ENCODE measurements at regions not wholly inside any gene's neighbourhood (a gene's known extent, or its start where the extent isn't known, plus 50 kb on each side); places are given as distances from the start of the nearest gene placed in this dataset.
"Not testable (repeated sequence)": the region's sequence is repeated elsewhere in the genome, so short reads cannot be mapped to it uniquely, and the experiment has no call there.

DNA sequence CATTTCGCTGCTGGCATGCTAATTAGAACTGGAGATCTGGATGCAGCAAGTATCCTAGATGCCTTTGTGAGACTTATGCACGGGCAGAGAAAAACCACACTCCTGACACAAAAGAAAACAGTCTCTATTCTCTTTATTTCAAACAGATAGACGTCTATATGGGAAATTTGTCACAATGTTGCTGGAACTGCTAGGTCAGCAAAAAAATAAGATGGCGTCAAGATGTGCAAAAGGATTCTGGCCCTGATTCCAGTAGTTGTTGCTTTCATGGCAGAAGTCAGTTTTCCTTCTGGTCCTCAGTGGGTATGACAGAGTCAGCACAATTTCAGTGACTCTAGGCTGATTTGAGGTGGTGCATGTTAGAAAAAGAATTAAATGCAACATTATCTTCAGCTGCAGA is 1068.0 kb downstream of the SLITRK5 start:
- no peak for DNase-seq

DNA sequence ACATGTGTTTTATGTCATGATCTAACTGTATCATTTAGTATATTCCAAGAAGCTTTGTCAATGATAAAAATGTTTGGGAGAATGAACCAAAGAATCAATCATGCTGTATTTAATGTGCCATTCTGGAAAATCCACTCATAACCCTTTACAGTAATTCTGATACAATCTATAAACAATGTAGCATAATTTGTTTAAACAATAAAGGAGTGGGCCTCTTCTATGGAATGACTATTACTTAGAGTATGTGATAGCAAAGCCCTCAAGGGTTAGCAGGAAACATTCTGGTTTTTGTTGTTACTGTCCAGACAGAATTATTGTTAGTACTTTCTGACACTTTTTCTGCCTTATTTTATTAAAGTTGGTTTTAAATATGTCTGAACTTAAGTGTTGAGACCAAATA is 1073.1 kb downstream of the SLITRK5 start:
- no peak for DNase-seq

DNA sequence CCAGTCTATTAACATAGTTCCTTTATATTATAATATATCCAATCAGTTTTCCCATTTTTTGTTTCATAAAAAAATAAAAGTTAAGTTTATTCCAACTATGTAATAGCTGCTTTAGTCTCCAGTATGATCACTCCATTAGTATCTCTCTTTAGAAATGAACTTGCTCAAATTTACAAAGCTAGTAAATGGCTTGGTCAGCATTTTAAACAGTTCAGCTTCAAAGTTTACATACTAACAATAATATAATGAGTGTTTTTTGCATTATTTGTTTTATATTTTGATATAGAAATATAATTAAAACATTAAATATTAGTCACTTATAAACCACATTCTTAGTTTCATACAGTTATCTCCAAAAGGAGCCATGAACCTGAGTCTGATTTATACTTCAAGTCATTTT is 1073.8 kb downstream of the SLITRK5 start:
- DNase-seq = no peak

DNA sequence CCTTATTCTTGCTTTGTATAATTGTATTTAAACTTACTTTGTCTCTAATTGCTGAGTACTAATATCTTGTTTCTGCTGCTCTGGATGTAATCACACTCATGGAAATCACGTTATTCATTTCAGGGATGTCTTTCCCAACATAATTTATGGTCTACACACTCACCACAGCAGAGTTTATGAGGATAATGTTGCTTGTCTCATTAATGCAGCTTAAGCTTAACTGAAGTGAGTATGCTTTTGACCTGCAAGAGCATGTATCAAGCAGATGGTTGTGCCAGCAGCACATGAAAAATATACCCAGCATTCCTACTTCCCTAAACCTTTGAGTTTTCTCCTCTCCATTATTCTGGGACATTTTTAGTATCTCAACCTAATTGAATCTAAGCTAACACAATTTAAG is 1080.9 kb downstream of the SLITRK5 start:
- no peak for DNase-seq

DNA sequence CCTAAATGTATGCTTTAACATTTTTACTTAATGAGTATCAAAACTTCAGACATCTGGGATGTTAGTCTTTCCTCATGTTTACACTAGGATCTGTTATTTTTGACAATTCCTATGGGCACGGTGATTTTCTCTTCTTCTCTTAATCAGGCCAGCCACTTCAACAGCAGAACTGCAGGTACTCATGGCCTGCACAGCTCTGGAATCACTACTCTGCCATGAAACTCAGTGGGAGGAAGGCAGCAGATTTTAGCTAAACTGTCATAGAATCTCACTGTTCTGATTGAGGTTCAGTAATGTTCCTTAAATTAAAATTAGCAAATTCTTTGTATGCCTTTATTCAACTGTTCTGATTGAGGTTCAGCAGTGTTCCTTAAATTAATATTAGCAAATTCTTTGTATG is 1083.0 kb downstream of the SLITRK5 start:
- no peak for DNase-seq

DNA sequence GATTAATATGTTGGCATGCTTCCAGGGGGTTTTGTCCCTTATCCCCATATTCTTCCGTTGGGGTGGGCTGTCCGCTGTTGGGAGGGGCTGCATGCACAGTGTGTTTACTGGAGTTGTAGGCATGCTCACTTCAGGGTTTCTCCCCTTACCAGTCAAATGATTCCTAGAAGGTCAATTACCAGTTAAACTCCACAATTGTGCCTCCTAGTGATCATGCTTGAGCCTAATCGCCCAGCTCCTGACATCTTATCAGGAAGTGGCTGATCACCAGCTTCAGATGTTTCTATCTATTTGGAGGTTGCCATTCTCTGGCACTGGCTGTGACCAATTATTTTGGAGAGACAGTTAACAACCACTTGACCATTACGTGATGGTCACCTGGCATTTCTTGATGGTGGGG is 1090.0 kb downstream of the SLITRK5 start:
- no peak for DNase-seq

DNA sequence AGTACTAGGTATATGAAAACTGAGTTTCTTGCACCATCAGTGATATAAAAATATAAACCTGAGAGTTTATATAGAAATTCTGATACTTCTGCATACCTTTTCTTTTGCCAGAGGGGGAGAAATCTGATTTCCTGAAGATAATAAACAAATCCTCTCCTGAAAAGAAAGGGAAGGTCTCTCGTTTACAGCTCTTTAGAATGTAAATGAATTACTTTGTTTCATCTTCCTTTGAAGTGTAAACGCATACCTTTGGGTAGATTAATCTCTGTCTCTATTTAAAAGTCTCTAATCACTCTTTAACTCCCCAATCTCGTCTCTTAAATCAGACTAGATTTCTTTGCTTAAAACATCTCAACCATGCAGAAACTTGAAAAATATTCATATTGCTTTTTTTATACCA is 1092.9 kb downstream of the SLITRK5 start:
- DNase-seq = no peak

DNA sequence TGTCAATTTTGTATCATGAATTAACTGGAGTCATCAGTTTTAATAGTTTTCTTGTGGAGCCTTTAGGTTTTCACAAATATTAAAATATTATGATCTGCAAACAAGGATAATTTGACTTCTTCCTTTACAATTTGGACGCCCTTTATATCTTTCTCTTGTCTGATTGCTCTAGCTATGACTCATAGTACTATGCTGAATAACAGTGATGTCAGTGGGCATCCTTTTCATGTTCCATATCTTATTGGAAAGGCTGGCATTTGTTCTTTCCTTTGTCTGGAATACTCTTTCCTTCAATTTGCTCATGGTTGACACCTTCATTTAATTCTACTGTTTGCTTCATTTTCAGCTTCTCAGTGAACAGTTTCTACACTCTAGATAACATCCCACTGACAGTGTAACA is 1129.3 kb downstream of the SLITRK5 start:
- no peak for DNase-seq

DNA sequence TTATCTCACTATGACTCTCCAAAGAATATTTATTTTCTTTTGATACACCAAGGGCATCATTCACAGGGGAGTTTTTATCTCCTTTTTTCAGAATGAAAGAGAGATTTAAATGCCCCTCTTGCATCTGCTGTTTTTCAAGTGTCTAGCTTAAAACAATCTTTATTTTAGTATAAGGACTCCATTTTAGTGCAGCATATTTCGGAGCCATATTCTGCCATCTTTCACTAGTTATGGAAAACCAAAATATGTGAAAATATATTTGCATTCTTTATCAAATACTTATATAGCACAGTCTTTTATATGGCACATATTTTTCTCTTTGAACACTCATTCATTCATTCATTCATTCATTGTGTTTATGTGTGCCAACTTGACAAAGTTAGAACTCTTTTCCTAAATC is 1130.2 kb downstream of the SLITRK5 start:
- DNase-seq = no peak

DNA sequence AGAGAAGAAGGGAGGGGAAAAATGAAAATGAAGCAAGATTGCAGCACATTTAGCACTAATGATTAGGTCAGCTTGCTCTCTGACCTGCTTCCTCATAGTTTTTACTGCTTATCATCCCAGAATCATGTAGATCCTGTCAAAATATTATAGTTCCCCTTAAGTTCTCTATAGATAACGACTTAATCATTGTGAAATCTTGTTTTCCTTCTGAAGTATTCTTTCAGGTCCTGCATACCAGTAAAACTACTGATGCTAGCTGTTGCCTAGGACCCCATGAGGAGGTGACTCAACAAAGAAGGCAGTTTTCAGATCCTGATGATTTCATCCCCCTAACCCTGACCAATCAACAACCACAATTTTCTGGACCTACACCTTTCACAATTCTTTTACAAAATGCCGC is 1131.7 kb downstream of the SLITRK5 start:
- DNase-seq = no peak

DNA sequence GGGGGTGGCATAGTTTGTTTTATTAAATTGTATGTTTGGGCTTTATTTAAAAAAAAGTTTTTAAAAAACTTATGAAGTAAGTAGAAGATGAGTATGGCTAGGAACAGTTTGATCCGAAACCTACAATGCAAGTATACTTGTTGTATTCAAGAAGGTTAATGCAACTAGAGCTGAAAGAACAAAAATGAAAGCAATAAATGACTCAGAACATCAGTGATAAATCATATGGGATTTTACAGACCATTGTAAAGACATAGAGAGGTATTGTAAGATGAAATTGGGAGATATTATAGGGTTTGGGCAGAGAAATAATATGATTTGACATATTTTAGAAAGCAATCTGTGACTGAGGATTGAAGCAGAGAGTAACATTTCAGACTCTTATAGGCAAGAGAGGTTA is 1135.3 kb downstream of the SLITRK5 start:
- DNase-seq = no peak

DNA sequence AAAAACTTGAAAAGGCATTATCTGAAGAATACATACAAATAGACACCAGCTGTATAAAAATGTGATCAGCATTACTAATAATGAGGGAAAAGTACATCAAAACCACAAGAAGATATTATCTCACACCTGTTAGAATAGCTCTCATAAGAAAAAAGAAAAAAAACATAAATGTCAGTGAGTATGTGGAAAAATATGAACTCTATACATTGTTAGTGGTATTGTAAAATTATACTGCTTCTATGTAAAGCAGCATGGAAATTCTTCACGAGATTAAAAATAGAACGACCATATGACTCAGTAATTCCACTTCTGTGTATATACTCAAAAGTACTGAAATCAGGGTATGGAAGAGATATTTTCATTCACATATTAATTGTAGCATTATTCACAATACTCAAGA is 1146.4 kb downstream of the SLITRK5 start:
- DNase-seq = no peak

DNA sequence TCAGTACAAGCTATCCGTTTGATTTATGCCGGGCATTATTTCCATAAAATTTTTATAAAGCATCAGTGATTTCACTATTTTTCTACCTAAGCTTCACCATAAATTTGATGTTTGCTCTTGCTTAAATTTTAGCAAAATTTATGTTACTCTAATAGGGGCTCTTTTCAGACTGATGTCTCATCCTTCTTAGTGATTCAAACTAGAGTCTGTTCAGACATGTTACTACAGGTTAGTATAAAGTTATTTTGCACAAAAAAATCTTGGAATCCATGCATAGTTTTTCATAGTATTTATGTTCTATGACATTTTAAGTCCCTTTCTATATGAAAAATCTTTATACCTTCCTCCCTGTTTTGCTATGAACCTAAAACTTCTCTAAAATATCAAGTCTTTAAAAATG is 1151.9 kb downstream of the SLITRK5 start:
- no peak for DNase-seq

DNA sequence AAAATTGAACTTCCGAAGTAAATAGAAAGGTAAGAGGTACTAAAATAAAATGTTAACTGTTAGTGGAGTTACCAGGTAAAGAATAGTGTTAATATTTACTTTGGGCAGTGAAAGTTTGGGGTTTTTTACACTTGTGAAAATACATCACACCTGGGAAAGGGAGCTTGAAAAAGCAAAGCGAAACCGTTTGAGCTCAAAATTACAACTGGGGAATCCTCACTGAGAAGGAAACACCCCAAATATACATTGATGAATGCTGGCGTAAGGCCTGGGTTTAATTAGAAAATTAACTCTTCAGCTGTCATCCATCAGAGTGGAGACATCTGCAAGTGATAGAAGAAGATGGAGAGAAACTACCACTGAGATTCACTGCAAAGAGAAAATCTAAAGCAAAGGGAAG is 1153.0 kb downstream of the SLITRK5 start:
- DNase-seq = no peak

DNA sequence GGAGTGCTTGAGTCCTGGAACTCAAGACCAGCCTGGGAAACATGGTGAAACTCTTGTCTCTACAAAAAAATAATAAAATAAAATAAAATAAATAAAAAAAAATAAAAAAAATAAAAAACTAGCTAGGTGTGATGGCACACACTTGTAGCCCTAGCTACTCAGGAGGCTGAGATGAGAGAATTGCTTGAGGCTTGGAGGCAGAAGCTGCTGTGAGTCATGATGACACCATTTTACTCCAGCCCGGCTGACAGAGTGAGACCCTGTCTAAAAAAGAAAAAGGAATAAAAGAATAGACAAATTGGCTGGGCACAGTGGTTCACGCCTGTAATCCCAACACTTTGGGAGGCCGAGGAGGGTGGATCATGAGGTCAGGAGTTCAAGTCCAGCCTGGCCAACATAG is 1168.9 kb downstream of the SLITRK5 start:
- no peak for DNase-seq

DNA sequence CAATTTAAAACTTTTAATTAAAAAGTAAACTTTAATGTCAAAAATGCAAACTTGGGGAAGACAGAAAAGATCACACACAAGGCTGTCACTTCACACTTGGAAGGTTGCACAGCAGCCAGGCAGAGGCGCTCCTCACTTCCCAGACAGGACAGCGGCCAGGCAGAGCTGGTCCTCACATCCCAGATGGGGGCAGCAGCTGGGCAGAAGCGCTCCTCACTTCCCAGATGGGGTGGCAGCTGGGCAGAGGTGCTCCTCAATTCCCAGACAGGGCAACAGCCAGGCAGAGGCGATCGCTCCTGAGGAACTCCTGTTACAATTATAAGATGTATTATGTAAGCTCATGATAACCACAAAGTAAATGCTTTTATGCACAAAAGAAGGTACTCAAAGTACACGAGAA is 1181.1 kb downstream of the SLITRK5 start:
- not testable (repeated sequence) for DNase-seq

DNA sequence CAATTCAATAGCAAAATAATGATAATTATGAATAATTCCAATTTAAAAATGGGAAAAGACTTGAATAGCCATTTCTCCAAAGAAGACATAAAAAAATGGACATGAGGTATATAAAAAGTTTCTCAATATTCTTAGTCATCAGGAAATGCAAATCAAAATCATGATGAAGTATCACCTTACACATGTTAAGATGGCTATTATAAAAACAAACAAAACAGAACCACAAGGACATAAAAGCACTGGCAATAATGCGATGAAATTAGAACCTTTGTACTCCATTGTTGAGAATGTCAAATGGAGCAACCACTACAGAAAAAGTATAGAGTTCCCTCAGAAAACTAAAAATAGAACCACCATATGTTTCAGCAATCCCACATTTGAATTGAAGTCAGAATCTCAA is 1186.1 kb downstream of the SLITRK5 start:
- DNase-seq = no peak

DNA sequence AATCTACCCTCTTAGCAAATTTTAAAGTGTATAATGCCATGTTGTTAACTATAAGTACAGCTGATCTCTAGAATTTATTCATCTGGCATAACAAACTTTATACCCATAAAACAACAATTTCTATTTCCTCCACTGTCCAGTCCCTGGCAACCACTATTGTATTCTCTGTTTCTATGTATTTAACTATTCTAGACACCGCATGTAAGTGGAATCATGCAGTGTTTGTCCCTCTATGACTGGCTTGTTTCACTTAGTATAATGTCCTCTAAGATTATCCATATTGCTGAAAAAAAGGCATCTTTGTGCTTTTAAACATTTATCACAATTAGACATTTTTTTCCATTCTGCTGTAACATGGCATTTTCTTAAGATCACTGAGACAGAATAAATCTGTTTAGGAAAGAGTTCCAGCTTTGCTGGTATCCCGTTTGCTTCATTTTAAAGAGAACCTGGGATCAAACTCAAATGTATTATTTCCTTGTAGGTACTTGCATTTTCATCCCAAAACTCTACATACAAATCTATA is 1191.0 kb downstream of the SLITRK5 start:
- DNase-seq = no peak

DNA sequence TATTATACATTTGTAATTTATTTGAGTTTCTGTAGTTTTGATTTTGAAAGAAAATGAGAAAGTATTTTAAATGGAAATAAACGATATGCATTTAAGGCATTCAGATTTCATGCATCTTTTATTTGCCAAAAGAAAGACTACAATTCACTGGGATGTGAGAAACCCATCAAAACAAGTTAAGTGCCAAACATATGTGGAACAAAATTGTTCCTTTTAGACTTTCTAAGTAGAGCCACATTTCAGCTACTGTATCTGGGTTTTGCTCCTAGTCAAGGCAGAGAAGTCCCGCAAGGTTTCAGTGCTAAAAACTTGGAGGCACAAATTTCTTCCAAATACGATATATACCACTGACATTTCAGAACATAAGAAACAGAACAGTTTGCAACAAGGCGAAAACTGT is 1191.9 kb downstream of the SLITRK5 start:
- no peak for DNase-seq

DNA sequence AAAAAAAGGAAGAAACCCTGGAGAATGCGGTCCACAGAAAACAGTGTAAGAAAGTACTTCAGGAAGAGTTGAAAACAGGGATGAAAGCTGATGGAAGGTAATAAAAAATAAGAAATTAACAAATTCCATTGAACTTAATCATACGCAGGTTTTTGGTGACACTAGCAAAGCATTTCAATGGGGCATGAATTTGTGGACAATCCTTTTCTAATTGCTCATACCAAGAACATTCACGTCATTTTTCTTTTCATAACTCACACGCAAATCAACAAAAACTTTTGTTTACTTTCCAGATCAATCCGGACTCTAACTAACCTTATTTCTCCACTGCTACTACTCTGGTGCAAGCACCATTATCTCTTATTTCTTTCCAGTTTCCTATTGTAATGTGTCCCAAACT is 1195.0 kb downstream of the SLITRK5 start:
- DNase-seq = no peak

DNA sequence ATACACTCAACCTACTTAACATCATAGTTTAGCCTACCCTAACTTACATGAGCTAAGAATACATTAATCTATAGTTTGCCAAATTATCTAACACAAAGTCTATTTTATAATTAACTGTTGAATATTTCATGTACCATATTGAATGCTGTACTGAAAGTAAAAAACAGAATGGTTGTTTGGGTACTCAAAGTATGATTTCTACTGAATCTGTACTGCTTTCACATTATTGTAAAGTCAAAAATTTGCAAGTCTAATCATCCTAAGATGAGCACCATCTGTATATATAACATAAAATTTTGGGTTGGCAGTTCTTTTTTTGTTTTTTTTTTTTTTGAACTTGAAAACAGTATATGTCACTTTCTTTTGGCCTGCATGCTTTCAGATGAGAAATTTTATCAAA is 1212.6 kb downstream of the SLITRK5 start:
- DNase-seq = no peak

DNA sequence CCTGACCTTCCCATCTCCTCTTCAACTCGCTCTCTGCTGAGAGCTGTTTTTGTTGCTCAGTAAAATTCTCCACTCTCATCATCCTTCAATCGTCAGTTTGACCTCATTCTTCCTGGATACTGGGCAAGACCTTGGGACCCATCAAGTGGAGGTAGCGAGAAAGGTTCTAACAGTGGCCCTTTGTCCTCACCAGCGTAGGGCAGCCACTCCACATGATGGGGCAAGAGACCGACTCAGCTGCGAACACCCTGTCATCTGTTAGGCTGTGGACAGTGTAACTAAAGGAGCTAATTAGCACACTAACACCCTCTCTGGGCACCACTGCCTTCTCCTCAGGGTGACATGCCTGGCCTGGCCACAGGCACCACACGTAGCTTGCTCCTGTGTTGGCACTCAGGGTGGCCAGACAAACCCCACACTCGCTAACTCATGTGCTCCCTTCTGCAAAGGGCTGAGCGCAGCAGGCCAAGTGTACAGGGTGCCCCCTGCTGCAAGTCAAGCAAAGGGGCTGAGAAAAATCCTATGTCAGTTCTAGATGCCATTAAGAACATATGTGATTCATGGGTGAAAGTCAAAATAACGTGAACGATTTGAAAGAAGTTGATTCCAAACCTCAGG is 1216.0 kb downstream of the SLITRK5 start:
- no peak for DNase-seq

DNA sequence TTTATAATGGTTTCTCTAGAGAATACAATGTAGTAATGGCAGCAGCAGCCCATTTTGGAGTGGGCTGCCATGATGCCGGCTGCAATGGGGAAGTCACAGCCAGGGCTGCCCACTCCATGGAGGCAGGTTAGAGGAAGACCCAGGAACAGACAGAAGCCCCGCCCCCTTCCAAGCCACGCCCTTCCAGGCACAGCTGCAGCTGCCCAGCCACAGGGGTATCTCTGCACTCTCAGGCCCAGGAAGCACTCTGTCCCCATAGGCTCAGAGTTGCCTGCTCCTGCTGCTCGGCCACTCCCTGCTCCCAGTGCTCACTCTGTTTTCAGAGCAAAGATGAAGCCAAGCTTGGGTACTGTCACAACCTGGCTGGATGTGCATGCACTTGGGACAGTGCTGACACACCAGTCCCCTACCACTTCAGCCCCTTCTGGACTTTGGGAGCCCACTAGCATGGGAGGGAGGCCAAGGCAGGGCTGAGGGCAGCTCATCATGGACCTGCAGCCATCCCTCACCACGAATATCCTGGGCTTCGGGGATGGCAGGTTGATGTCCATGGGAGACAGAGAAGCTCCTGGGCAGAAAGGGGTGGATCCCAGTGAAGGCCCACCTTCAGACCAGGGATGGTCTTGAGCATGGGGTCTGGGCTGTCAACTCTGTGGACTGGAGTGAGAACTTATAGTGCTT is 1224.2 kb downstream of the SLITRK5 start:
- DNase-seq = no peak

DNA sequence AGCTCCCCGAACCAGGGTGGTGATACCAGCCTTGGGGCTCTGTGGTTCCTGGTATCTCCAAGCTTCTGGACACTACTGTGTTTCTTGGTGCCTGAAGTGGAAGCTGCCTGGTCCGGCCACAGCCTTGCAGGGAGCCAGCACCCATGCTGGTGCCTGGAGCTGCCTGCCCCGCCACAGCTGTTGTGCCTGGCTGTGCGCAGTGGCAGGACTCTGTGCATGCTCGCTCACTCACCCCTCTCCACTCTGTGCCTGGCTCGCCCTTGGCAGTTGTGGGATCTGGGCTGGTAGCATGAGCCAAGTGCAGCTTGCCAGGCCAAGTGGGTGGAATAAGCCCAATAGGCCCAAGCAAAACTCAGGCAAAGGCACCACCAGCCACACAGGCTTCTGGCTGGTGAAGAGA is 1225.3 kb downstream of the SLITRK5 start:
- DNase-seq = no peak

DNA sequence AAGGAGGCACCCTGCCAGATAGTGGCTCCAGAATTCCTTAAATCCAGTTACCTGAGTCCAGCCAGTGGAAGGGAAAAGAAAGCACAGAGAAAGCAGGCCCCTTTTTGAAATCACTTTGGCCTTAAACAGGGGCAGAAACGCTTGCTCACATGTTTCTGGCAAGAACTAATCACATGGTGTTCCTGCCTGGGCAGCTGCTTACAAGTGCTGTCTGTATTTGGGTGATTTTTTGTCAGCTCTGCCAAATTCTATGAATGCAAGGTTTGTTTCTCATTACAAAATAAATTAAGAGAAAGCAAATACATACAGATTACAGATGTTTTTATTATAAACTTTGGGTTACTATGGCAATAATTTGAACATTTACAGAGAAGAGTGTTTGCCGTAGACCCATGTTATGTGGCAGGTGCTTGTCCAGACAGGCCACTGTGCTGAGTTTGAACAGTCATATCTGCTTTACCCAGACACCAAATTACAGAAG is 1237.8 kb downstream of the SLITRK5 start:
- no peak for DNase-seq

Data from CD4-positive, alpha-beta T cell treated with Interleukin-21 for 1 hour (primary cell).